Left hindlimb (tissue), 1 donor: ENCODE measurements at regions not wholly inside any gene's neighbourhood (a gene's known extent, or its start where the extent isn't known, plus 50 kb on each side); places are given as distances from the start of the nearest gene placed in this dataset.

Experiments used
- DNase-seq: peaks from one replicate; pipeline ENCODE4 v3.0.0-alpha.2; 2018

DNA sequence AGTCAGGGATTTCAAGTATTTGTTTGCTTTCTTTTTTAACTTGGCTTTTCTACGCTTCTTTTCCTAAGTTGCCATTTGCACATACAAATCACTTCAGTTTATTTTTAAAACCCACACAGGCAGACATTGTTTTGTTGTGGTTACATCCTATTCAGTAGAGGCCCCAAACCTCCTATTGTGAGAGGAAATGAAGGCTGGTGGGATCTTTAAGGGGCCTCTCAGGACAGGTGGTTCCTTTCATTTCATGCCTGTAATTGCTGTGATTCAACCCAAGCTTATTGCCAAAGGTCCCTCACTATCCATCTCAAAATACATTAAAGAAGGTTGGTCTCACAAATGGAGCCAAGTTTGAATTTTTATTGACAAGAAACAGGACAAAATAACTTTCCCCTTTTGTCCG is 257.1 kb downstream of the ADAMTS20 start:
- no peak for DNase-seq

DNA sequence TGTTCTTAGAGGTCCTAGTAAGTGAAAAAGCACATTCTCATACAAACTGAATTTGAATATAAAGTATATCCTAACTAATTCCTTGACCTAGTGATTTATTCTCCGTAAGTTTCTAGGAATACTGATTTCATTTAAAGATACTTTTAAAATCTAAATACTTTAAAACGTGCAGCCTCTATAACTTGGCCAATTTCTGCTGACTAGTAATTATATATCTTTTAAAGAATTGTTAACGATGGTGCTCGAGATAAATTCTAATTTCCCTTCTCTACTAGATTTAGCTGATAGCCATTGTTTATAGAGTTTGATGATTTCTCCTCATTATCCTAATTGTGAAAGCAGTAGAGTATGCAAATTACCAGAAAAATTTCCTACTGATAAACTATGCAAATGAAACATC is 257.9 kb downstream of the ADAMTS20 start:
- DNase-seq, result no peak

DNA sequence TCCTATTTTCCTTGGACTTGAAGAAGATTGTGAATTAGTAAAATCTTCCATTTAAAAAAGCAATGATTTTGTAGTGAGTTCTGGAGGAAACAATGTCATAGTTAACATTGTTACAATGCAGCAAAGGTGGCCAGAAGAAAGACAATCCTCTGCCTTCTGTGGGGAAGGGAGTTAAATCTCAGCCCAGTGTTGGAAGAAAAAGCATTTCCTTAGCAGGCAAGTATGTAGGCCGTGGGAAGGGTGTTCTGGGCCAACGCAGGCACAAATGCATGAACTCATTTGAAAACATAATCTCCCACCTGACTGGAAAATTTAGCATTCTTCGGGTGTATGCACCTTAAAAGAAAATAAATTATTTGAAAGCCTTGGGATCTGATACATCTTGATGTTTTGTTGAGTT is 258.6 kb downstream of the ADAMTS20 start:
- DNase-seq, result no peak

GRCh38 chr12:43292699-43293098 is 259.3 kb downstream of the ADAMTS20 start:
- no peak for DNase-seq

DNA sequence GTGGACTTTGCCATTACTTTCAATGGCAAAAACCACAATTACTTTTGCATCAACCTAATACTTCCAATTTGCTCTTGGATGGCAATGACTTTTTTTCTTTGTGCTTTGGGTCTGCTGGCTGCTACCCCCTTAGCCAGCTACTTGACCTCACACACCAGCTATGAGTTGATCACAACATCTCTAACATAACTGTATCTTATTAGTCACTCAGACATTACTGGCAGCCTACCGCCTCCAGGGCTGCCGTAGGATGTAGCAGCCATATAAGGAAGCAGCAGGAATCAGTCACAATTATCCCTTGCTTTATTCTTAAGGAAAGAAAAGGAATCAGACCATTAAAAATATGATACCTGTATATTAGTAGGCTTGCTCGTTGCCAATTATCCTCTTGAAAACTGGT is 260.5 kb downstream of the ADAMTS20 start:
- DNase-seq, result no peak

GRCh38 chr12:43290836-43291235 is 261.2 kb downstream of the ADAMTS20 start:
- no peak for DNase-seq

DNA sequence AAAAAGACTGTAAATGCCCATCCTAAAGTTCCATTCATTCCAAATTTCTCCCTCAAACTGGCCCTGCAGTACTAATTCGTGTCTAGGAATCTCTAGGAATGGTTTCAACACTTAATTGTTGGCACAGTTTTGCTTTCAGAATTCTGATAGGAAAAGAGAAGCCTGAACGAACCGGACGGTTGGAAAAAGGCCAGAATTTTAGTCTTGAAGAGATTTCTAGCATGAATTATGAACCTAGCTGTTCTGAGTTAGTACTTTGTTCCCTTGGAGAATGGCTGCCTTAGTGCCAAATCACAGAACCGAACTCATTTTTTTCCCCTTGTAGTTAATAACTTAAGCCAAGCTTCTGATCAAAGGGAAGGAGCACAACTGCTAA is 262.6 kb downstream of the ADAMTS20 start:
- no peak for DNase-seq

GRCh38 chr12:43288671-43289425 is 263.2 kb downstream of the ADAMTS20 start:
- DNase-seq, result no peak

DNA sequence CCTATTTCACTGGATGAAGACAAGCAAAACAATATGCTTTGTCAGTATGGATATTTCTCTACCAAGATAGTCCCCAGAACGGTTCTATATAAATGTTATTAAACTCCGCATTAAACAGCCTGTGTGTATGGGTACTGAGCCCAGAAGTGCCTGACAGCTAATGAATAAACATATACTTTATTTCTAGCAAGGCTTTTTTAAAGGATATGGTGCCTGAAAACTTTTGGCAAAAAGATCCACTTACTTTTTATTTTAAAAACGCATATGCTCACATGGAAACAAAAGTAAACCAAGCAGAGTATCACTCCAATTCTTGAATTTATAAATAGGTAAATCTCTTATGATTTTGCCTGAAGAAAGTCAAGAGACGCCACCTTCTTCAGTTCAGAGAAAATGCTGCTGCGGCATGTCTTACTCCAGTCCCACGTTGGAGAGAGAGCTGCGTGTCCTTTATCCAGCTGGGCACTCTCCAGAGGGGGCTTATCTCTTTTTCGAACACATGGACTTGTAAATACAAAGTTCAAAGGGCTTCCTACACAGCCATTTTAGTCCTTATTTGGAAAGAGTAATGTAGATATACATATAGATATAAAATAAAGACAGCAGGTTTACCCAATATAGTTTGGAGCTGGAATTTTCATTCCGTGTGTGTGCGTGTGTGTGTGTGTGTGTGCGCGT is 264.2 kb downstream of the ADAMTS20 start:
- no peak for DNase-seq

DNA sequence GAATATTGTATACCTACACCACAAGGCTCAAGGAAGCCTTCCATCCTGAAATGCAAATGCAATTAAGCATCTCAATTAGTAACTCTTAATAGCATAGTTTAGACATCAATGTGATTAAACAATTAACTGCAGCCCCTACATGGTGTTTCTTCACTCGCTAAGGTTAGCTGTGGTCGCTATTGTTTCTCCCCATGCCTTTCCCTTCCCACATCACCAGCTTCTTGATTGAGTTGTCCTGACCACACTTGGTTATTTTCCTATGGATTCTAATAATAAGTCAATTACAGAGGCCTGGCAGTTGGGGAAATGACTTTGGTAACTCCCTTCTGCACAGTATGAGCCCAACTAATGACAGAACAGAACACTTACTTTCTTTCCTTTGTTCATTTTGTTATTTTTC is 265.0 kb downstream of the ADAMTS20 start:
- DNase-seq, result no peak

DNA sequence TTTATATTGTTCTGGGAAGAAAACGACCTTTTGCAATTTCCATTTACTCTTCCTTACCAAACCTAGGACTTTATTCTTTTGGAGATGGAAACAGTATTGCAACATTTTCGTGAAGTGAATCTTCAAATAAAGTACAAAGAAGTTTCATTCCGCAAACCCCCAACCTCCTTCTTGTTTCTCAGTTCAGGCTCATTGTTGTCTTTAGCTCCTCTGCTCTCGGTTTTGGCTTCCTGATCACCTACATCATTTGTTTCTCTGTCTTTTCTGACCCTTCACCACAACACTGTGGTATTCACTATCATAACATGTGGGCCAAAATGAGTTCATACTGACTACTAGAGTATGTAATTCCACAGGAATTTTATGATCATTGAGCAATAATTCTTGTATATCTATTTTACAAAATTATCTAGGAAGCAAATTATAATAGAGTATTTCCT is 266.8 kb downstream of the ADAMTS20 start:
- DNase-seq, result peak; percentile 37

DNA sequence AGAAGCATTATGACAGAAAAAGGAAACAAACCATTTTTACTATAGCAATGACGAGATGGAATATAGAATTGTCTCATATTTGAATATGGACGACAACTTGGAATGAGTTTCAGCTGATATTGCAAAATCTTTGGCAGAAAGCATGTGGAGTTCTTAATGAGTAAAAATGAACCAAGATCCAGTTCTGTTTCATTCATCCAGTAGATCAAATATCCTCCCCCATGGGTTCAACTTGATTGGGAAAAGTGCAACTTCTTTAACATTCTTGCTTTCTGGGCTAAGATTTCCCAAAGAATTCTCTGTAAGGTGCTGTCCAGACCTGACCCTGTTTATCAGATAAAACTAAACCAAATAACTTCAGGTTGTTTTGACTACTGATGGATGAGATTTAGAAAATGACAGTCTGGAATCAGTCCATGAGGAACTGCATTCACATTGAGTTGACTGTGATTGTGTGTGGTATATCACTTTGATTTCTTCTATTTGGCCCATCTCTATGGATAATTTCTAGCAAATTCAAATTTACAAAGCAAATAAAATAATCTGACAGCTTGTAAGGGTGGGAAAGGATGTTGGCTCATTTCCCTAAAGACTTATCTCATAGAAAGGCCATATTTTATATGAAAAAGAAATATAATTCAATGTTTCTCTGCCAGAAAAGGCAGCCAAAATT is 267.4 kb downstream of the ADAMTS20 start:
- DNase-seq, result no peak

DNA sequence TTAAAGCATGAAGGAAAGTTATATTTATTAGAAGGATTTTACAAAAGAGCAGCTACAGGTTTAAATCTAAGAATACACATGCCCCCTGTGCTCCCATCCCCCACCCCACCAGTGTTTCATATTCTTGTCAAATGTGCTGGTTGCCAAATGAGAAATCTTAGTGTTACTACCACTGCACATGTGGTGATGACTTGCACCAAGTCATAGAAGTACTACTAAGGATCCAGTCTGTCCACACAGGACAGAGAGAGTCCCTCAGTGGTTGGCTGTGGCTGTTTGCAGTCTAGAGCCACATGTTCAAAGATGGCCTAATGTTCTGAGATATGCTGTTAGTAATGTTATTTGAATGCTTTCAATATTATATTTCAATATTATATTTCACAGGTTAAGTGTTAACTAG is 268.8 kb downstream of the ADAMTS20 start:
- no peak for DNase-seq

GRCh38 chr12:43282106-43282505 is 269.9 kb downstream of the ADAMTS20 start:
- no peak for DNase-seq

GRCh38 chr12:43281563-43281962 is 270.4 kb downstream of the ADAMTS20 start:
- no peak for DNase-seq

DNA sequence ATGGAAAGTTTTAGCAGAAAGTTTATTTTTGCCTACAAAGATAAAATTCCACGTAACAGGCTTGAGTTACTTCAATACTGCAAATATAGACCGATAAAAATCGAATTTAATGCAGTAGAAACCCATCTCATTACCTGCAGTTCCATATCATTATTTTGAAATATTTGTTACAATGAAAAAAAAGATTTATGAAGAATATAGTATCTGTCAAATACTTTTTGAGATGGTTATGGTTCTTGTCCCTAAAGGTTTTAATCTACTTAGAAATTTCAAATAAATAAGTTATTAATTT is 273.5 kb downstream of the ADAMTS20 start:
- DNase-seq, result no peak

DNA sequence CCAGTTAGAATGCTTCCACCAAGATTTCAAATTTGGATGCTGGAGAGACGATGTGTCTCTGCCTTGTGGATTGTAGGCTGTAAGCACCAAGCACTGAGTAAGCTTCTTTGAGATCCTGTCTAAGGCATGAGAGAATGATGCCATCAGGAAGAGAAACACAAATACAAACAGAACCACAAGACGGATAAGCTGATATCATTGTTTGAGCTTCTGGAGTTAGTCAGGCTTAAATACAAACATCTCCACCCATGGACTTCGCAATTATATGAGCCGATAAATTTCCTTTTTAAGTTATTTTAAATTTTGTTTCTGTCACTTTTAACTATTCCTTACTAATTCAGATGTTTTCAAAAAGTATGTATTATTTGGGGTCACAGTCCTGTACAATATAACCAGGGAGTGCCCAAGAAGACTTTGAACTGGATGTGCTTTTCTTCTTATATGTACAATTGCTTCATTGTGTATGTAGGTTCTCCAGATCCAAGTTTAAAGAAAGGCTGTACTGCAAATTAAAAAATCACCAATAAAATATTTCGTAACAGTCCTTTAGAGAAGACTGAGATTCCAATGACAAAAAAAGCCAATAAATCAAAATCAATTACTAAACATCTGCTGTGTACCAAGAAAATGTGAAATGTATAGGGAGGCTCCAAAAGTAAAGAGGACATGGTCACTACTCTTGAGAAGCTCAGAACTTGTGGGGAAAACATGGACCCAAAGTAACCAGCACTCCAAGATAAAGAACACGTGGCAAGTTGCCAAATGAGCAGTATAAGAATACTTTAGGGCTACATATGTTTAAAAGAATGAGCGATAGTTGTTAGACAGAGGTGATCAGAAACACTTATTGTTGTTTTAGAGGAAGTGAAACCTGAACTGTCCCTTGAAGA is 274.1 kb downstream of the ADAMTS20 start:
- DNase-seq, result no peak

DNA sequence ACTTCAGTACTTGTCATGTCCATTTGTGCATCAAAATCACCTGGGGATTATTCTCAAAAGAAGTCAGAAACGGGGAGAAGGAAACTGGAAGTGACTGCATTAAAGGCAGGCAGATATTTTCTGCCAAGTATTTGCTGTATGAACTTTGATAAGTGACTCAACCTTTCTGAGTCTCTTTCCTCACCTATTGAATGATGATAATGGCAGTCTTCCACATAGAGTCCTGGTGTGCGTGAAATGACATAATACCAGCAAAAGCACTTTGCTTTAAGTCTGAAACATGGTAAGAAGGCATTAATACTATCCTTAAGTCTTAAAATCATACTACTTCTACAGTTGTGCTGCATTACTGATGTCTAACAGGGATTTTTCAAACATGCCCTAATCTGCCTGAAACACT is 278.5 kb downstream of the ADAMTS20 start:
- DNase-seq, result no peak

- no peak for DNase-seq
Measured at GRCh38 chr12:43271659-43272058, 280.3 kb downstream of the ADAMTS20 start.

DNA sequence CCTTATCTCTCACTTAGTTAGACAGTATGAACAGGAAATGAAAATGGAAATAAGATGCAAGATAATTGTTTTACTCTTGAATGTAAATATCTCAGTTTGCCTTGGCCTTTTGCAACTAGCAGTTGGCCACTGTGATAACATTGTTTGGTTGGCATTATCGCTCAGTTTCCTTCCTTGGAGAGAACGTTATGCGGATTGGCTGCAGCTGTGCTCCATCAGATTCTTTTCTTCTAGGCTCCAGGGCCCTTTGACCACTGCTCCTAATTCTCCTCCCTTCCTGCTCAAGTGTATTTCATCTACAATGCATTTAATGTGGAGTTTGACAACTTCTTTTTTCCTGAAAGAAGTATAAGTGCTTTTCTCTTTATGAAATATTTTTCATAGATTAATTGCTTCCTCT is 284.2 kb downstream of the ADAMTS20 start:
- no peak for DNase-seq

DNA sequence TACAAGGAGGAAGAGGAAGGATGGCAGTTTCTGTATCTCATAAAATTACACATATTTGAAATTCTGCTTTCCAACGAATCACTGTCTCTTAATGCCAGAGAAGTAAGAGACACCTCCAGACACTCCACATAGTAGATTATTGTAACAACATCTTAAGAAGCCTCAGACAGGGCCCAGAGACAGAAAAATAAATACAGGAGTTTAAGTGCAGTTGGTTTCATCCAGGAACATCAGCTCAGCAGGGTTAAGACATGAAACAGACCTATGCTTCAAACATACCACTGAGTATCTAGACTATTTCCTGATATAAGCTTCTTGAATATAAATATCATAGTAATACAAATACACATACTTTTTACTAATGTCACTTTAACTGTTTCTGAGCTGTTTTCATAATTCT is 290.3 kb downstream of the ADAMTS20 start:
- DNase-seq, result no peak

- no peak for DNase-seq
Measured at GRCh38 chr12:43255522-43256111, 296.4 kb downstream of the ADAMTS20 start.

DNA sequence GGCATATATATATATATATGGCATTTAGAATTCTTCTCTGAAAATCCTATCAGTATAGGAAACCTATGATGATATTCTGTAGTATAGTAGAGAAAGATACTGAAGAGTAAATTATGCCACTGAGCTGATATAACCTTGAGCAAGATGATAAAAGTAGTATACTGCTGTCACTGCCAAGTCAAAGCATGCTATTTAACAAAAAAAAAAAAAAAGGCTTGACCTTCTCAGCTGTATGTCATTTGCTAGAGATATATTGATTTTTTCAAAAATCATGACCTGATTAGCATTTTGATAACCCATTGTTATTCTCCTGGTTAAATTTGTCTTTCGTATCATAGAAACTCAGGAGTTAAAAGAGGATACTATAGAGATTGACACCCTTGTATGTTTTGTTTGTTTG is 299.4 kb downstream of the ADAMTS20 start:
- DNase-seq, result no peak
